Keratinocyte (primary cell): ENCODE measurements at regions not wholly inside any gene's neighbourhood (a gene's known extent, or its start where the extent isn't known, plus 50 kb on each side); places are given as distances from the start of the nearest gene placed in this dataset.

Experiments
- DNase-seq: peaks from one replicate; pipeline ENCODE4 v3.0.0-alpha.2; 2011; ENCODE audit warnings: low read depth, missing footprints, low spot score
- FAIRE-seq: peaks from 2 replicates; lab custom pipeline; 2011; peaks lifted over from hg19 to GRCh38; lab: Jason Lieb, UNC
- H2AFZ ChIP-seq: 2 replicates; pipeline ENCODE4 v1.6.0; 2012; ENCODE audit warnings: low read length, control low read depth, inconsistent platforms; ENCODE audit not compliant: control insufficient read depth
- H3K27ac ChIP-seq: 2 replicates; pipeline ENCODE4 v1.5.1; 2011; ENCODE audit warnings: low read length; ENCODE audit not compliant: control insufficient read depth, insufficient read depth
- H3K27me3 ChIP-seq: 3 replicates; pipeline ENCODE4 v1.6.0; 2011; ENCODE audit warnings: low read length; ENCODE audit not compliant: control insufficient read depth, insufficient read depth; ENCODE audit errors: extremely low read depth
- H3K36me3 ChIP-seq, 2 experiments: 2 replicates in 1 of 2; 3 replicates in 1 of 2; pipeline ENCODE4 v1.5.1; 2011; ENCODE audit warnings: low read length in 2 of 2, mild to moderate bottlenecking in 1 of 2; ENCODE audit not compliant: control insufficient read depth in 2 of 2, insufficient read depth in 2 of 2; ENCODE audit errors: extremely low read depth in 1 of 2
- H3K4me1 ChIP-seq: 3 replicates; pipeline ENCODE4 v1.5.1; 2011; ENCODE audit warnings: low read length; ENCODE audit not compliant: control insufficient read depth, insufficient read depth; ENCODE audit errors: extremely low read depth
- H3K4me2 ChIP-seq: 3 replicates; pipeline ENCODE4 v1.6.0; 2011; ENCODE audit warnings: low read depth, low read length; ENCODE audit not compliant: control insufficient read depth, insufficient read depth; ENCODE audit errors: extremely low read depth
- H3K4me3 ChIP-seq, 3 experiments: fragments of 200-600 bp in 1 of 3; sonication (generic) in 1 of 3; 2 replicates in 2 of 3; 3 replicates in 1 of 3; pipeline ENCODE4 v1.5.1; 2011 to 2016; ENCODE audit warnings: low read length in 3 of 3, mild to moderate bottlenecking in 3 of 3, control low read depth in 2 of 3, inconsistent platforms in 1 of 3, low read depth in 1 of 3, mixed read lengths in 1 of 3, mixed run types in 1 of 3, moderate library complexity in 1 of 3; ENCODE audit not compliant: control insufficient read depth in 2 of 3, insufficient read depth in 2 of 3; ENCODE audit errors: extremely low read depth in 1 of 3
- H3K79me2 ChIP-seq: 2 replicates; pipeline ENCODE4 v1.6.0; 2012; ENCODE audit warnings: low read length; ENCODE audit not compliant: control insufficient read depth, insufficient read depth
- H3K9ac ChIP-seq: 3 replicates; pipeline ENCODE4 v1.6.0; 2011; ENCODE audit warnings: low read length; ENCODE audit not compliant: control insufficient read depth, insufficient read depth; ENCODE audit errors: extremely low read depth
- H3K9me1 ChIP-seq: 3 replicates; pipeline ENCODE4 v1.6.0; 2011; ENCODE audit warnings: low read length; ENCODE audit not compliant: control insufficient read depth, insufficient read depth; ENCODE audit errors: extremely low read depth
- H3K9me3 ChIP-seq: 2 replicates; pipeline ENCODE4 v1.5.1; 2012; ENCODE audit warnings: low read depth, low read length; ENCODE audit not compliant: control insufficient read depth
- H4K20me1 ChIP-seq: 3 replicates; pipeline ENCODE4 v1.6.0; 2011; ENCODE audit warnings: low read length; ENCODE audit not compliant: control insufficient read depth, insufficient read depth; ENCODE audit errors: extremely low read depth
- CTCF ChIP-seq, 3 experiments: IDR thresholded peaks in 1 of 3; conservative IDR thresholded peaks in 1 of 3; optimal IDR thresholded peaks in 1 of 3; 2 replicates in 2 of 3; 3 replicates in 1 of 3; pipeline versions ENCODE3 to v1.5.1; 2011; ENCODE audit warnings: low read length in 3 of 3, mild to moderate bottlenecking in 3 of 3, moderate library complexity in 2 of 3, control low read depth in 1 of 3, inconsistent platforms in 1 of 3; ENCODE audit not compliant: insufficient read depth in 2 of 3; ENCODE audit errors: extremely low read depth in 1 of 3
- EZH2 ChIP-seq: IDR thresholded peaks from one replicate; pipeline ENCODE4 v1.6.1; 2012; ENCODE audit warnings: inconsistent platforms, mild to moderate bottlenecking, low read length, moderate library complexity
- dilution Hi-C: fragments of 300-500 bp; cut with MboI; formaldehyde crosslinking; loops from one replicate; pipeline ENCODE4 v1.7.0; 2020; ENCODE audit warnings: low sequenced_read_pairs; ENCODE audit not compliant: extremely low pct_ligation_motif_present

- Histone ChIP-seq H3K9me1 (no peaks in the 10 kb centered on the region), H3K36me3 (no peaks in the 10 kb centered on the region), H3K9ac (no peak overlapping the region), H3K79me2 (no peaks in the 10 kb centered on the region), H3K27ac (no peak overlapping the region), H3K9me3 (no peaks in the 10 kb centered on the region), H3K27me3 (no peaks in the 10 kb centered on the region), H2AFZ (no peak overlapping the region), H4K20me1 (no peaks in the 10 kb centered on the region), H3K4me2 (no peak overlapping the region), H3K4me3 (no peak overlapping the region), H3K4me1 (no peaks in the 10 kb centered on the region)
- FAIRE-seq (no peak), DNase-seq (no peak)
- dilution Hi-C loops: no loop called here
- TF ChIP-seq EZH2 (no peak), CTCF (optimal IDR thresholded peaks at IDR 0.05 in 1 of 3, IDR thresholded peaks at IDR 0.05 in 1 of 3, conservative IDR thresholded peaks at IDR 0.05 in 1 of 3; ENCODE audit: extremely low read depth in 1 of 3, insufficient read depth in 2 of 3, low read length in 3 of 3) (no peak)
Measured at GRCh38 chr1:80164150-80164549, 1157.6 kb upstream of the ADGRL4 start.

- Histone ChIP-seq H3K4me2 (no peak overlapping the region), H3K36me3 (no peaks in the 10 kb centered on the region), H3K4me1 (no peaks in the 10 kb centered on the region), H4K20me1 (no peaks in the 10 kb centered on the region), H3K27me3 (no peaks in the 10 kb centered on the region), H3K27ac (no peak overlapping the region), H3K9me1 (no peaks in the 10 kb centered on the region), H3K9me3 (no peaks in the 10 kb centered on the region), H2AFZ (no peak overlapping the region), H3K4me3 (no peak overlapping the region), H3K79me2 (no peaks in the 10 kb centered on the region), H3K9ac (no peak overlapping the region)
- TF ChIP-seq CTCF (optimal IDR thresholded peaks at IDR 0.05 in 1 of 3, IDR thresholded peaks at IDR 0.05 in 1 of 3, conservative IDR thresholded peaks at IDR 0.05 in 1 of 3; ENCODE audit: extremely low read depth in 1 of 3, insufficient read depth in 2 of 3, low read length in 3 of 3) (no peak), EZH2 (no peak)
- no peak for DNase-seq
- no peak for FAIRE-seq
- dilution Hi-C loops: no loop called here
Measured at GRCh38 chr1:80163686-80164085, 1157.2 kb upstream of the ADGRL4 start.
